ENCODE measurements at regions not wholly inside any gene's neighbourhood (a gene's known extent, or its start where the extent isn't known, plus 50 kb on each side); places are given as distances from the start of the nearest gene placed in this dataset.

DNA sequence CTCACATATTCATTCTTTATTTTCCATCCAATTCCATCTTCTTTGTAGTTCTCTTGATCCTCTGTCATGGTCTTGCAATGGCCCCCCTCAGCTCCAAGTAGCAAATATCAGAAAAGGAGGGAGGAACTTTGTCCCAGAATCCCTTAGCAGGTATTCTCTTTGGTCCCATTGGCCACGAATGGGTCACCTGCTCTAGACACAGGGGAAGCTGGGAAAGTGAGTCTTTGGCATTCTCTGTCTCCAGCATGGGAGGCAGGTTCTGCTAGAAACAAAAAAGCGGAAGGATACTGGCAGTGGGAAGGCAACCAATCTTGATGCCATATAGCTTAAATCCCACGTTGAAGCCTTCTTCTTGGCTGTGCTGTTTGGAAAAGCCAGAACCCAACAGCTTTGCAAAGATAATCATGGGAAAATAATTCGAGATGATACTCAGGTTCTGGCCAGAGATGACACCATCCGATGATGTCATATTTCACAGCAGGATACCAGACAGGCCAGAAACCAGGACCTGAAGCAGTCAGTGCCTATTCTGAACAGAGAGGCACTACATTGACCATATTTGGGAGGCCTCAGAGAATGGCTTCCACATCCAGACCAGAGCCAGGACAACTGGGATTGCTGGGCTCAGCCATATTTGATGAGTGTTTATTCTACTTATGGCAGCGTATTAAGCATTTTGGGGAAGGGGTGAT is 110.4 kb upstream of the ATXN3L start:
- no peak for ATAC-seq (ENCODE audit: low read depth)
- peak overlapping the region; percentile 96 for H3K27ac ChIP-seq (ENCODE audit: poor library complexity, severe bottlenecking)

DNA sequence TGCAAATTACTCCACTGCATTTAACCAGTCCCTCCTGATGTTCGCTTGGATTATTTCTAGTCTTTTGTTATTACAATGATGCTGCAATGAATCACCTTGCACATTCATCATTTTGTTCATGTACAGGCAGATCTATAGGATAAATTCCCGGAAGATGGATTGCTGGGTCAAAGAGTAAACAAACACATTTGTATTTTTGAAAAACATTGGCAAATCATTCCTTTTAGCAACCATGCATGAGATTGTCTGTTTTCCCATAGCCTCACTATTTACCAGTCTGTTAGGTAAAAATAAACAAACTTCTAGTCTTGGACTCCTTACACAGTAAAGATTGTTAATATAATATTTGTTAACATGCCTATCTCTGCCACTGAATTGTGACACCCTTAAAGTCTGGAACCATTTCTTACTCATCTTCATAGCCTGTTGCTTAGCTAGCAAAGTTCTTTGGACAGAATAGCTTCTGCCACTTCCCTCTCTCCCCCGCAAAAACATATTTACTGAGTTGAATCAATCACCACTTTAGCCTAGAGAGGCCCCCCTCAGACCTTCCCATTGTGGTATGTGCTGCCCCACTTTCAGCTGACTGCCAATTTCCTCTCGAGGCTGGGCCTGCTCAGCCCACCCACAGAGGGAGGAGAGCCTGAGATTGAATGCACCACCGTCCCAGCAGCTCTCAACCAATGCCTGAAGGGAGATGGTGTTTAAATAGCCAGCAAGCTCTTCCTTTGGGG is 108.4 kb upstream of the ATXN3L start:
- DNase-seq (ENCODE audit: low spot score) (no peak), ATAC-seq (ENCODE audit: low read depth) (peak; percentile 82)
- Histone ChIP-seq H3K27me3 (ENCODE audit: insufficient read depth, poor library complexity, severe bottlenecking) (no peaks in the 10 kb centered on the region), H3K4me3 (ENCODE audit: severe bottlenecking) (no peak overlapping the region), H3K36me3 (ENCODE audit: low read depth) (no peaks in the 10 kb centered on the region), H3K4me1 (ENCODE audit: insufficient read depth, poor library complexity, severe bottlenecking) (peaks cover 35% of the 10 kb centered on the region), H3K27ac (ENCODE audit: poor library complexity, severe bottlenecking) (peak overlapping the region; percentile 96), H3K9me3 (ENCODE audit: severe bottlenecking) (no peaks in the 10 kb centered on the region)
- TF ChIP-seq, protein P1, sequence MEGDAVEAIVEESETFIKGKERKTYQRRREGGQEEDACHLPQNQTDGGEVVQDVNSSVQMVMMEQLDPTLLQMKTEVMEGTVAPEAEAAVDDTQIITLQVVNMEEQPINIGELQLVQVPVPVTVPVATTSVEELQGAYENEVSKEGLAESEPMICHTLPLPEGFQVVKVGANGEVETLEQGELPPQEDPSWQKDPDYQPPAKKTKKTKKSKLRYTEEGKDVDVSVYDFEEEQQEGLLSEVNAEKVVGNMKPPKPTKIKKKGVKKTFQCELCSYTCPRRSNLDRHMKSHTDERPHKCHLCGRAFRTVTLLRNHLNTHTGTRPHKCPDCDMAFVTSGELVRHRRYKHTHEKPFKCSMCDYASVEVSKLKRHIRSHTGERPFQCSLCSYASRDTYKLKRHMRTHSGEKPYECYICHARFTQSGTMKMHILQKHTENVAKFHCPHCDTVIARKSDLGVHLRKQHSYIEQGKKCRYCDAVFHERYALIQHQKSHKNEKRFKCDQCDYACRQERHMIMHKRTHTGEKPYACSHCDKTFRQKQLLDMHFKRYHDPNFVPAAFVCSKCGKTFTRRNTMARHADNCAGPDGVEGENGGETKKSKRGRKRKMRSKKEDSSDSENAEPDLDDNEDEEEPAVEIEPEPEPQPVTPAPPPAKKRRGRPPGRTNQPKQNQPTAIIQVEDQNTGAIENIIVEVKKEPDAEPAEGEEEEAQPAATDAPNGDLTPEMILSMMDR (IDR thresholded peaks at IDR 0.05; ENCODE audit: poor library complexity, severe bottlenecking): peak; percentile 7

More for the DNA sequence above, 110.4 kb upstream of the ATXN3L start:
- H3K27me3 ChIP-seq (ENCODE audit: insufficient read depth, poor library complexity, severe bottlenecking): no peaks in the 10 kb centered on the region
- H3K4me3 ChIP-seq (ENCODE audit: severe bottlenecking): no peak overlapping the region
- no peaks in the 10 kb centered on the region for H3K36me3 ChIP-seq (ENCODE audit: low read depth)
- TF ChIP-seq, protein P1 (IDR thresholded peaks at IDR 0.05; ENCODE audit: poor library complexity, severe bottlenecking): no peak
- no peaks in the 10 kb centered on the region for H3K9me3 ChIP-seq (ENCODE audit: severe bottlenecking)
- no peak for DNase-seq (ENCODE audit: low spot score)
- peaks cover 36% of the 10 kb centered on the region for H3K4me1 ChIP-seq (ENCODE audit: insufficient read depth, poor library complexity, severe bottlenecking)

- Histone ChIP-seq H3K27ac (ENCODE audit: poor library complexity, severe bottlenecking) (peak overlapping the region; percentile 96), H3K4me3 (ENCODE audit: severe bottlenecking) (no peak overlapping the region)
- DNase-seq (ENCODE audit: low spot score): no peak
Measured at GRCh38 chrX:13427441-13428052, 107.7 kb upstream of the ATXN3L start.

DNA sequence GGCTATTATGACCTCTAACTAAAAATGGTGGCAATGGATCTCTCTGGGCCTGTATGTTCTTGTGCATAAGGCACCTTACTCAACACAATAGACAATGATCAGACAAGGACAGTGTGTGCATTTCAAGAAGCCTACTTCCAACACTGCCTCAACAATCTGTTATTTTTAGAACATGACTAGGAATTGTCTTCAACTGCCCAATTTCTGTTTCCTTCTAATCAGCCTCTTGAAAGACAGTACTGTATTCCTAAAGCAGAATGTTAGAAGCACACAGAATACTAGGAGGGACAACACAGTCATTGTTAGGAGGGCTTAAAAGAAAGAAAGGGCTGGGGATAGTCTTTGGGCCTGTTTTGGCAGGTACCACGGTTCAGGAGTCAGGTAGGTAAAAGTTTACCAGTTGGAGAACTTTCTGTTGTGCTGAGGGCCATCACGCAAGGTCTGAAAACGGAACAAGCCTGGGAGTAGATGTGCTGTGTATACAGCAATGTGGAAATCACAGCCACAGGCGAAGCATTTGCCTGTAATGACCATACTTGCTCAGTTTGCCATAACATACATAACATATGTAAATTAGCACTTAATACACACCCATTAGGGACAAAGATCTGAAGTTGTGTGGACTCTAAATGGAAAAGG is 100.8 kb upstream of the ATXN3L start:
- ATAC-seq (ENCODE audit: low read depth) (no peak), DNase-seq (ENCODE audit: low spot score) (no peak)
- TF ChIP-seq, protein P1 (IDR thresholded peaks at IDR 0.05; ENCODE audit: poor library complexity, severe bottlenecking): no peak
- Histone ChIP-seq H3K27me3 (ENCODE audit: insufficient read depth, poor library complexity, severe bottlenecking) (no peaks in the 10 kb centered on the region), H3K9me3 (ENCODE audit: severe bottlenecking) (no peaks in the 10 kb centered on the region), H3K4me1 (ENCODE audit: insufficient read depth, poor library complexity, severe bottlenecking) (peaks cover 5% of the 10 kb centered on the region), H3K36me3 (ENCODE audit: low read depth) (no peaks in the 10 kb centered on the region), H3K27ac (ENCODE audit: poor library complexity, severe bottlenecking) (no peak overlapping the region), H3K4me3 (ENCODE audit: severe bottlenecking) (no peak overlapping the region)

More at GRCh38 chrX:13427441-13428052, 107.7 kb upstream of the ATXN3L start:
- no peaks in the 10 kb centered on the region for H3K36me3 ChIP-seq (ENCODE audit: low read depth)
- H3K4me1 ChIP-seq (ENCODE audit: insufficient read depth, poor library complexity, severe bottlenecking): peaks cover 28% of the 10 kb centered on the region
- TF ChIP-seq, protein P1 (IDR thresholded peaks at IDR 0.05; ENCODE audit: poor library complexity, severe bottlenecking): no peak
- H3K9me3 ChIP-seq (ENCODE audit: severe bottlenecking): no peaks in the 10 kb centered on the region
- H3K27me3 ChIP-seq (ENCODE audit: insufficient read depth, poor library complexity, severe bottlenecking): no peaks in the 10 kb centered on the region
- ATAC-seq (ENCODE audit: low read depth): peak; percentile 15; the same call in 2 of the 3 replicates
